M059J (cell line): ENCODE measurements at regions not wholly inside any gene's neighbourhood (a gene's known extent, or its start where the extent isn't known, plus 50 kb on each side); places are given as distances from the start of the nearest gene placed in this dataset.
"Not testable (repeated sequence)": the region's sequence is repeated elsewhere in the genome, so short reads cannot be mapped to it uniquely, and the experiment has no call there.

ENCODE experiments used
- DNase-seq: peaks from one replicate; pipeline ENCODE4 v3.0.0-alpha.2; 2012; ENCODE audit warnings: low read depth

DNA sequence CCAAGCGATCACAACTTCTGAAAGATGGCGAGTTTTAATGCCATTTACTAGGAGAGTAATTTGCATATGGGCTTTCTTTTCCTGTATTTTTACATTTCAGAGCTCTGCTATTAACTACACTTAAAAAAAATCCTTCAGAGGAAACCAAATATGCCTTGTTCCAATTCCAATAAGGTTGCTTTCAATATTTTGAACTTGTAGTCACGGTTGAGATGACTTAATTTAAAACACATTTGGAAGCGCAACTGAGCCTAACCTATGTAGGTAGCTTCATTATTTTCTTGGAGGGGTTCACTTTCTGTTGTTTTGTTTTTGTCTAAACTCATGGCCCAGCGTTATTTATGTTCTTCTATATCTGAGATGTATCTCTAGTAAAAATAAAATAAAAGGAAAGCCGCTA, 93.4 kb downstream of the BLID start:
- DNase-seq, result no peak

DNA sequence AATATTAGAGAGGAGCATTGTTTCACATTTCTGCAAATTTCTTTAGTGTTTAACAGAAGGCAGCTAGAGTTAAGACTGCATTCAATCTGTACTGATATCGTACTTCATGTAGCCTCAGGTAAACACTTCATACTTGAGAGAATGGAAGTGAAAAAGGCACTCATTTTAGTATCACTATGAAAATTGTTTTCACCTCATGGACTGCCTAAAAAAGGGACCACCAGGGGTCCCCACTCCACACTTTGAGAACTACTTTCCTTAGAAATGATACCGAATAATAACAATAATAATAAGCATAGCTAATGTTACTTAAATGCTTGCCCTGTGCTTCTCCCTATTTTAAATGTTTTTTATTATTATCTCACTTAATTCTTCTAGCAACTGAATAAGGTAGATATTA, 95.1 kb downstream of the BLID start:
- no peak for DNase-seq

DNA sequence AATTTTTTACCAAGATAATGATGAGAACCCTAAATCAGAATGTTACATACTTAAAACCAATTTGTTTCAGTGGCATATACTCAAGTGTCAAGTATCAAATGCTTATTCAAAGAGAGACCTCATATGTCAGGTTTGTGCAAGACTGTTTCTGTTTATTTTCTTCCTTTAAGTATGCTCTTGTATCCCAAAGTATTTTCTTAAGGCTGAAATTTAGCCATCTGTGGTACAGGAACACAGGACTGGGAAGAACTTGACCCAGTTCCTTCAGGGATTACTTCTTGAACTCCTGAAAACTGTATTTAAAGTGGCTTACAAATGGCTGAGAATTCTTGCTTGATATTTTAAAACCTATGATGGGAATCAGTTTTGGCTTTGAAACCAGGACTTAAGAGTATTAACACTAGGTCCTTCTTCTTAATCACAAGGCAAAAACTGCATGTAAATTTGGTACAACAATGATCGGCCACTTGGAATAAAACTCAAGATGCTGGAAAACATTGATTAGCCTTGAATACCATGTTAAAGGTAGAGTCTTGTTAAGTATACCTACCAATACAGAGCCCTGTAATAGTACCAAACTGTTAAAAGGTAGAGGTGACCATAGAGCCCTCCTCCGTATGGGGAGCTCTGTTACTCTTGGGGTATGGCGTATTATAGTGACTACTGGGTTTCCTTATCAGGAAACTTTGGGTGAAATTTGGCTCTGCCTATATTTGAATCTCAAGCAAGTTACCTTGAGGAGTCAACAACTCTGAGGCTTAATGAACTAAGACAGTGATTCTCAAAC, 95.9 kb downstream of the BLID start:
- no peak for DNase-seq

DNA sequence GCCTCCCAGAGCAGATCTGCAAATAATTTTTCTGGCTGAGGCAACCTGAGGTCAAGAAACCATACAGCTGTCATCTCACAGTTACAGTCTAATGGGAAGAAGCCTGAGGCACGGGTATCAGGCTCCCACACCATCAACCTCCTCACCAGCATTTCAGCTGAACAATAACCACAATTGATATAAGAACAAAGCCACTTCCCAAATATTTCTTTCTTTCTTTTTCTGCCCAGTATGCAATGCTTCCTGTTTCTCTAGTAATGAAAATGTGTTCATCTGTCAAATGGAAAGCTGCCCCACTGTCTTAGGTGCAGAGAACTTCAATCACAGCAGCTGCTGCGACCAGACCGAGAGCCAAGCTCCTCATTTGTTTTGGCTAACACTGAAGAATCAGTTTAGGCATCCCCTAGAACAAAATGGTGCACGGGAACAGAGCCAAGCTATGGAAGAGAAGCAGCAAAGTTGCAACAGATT, 108.4 kb downstream of the BLID start:
- DNase-seq, result peak; percentile 18

GRCh38 chr11:122004446-122004845, 111.6 kb downstream of the BLID start:
- DNase-seq, result no peak

DNA sequence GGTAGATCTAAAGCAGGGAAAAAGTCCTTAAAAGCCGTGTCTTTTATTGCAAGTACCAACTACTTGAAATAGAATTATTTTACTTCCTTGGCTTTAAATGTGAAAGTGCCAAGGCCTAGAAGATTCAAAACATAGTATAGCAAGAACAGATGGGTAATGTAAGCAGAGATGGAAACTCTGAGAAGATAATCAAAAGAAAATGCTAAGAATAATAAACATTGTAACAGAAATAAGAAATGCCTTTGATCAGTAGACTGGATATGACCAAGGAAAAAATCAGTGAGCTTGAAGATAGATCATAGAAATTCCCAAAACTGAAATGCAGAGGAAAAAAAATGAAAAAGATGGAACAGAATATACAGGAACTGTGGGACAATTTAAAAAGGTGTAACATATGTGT, 113.1 kb downstream of the BLID start:
- no peak for DNase-seq

DNA sequence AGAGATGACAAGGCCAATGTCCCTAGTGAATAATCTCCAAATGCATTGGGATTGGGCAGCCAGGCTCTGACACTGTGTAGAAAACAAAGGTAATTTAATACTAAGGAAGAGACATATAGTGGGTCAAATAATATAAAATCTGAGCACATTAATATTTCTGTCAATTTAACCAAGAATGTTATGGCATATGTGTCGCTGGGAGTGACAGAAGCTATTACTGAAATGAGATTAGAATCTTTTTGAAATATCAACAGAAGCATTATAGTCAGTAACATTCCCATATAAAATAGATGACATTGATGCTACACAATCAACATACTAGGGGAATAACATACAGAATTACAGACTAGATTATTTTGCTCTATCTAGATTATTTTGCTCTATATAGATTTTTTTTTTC, 114.0 kb downstream of the BLID start:
- no peak for DNase-seq

GRCh38 chr11:121999651-122000050, 116.4 kb downstream of the BLID start:
- no peak for DNase-seq

- DNase-seq, result no peak
Measured at GRCh38 chr11:121996574-121996973, 119.4 kb downstream of the BLID start.

GRCh38 chr11:121983901-121984300, 132.1 kb downstream of the BLID start:
- DNase-seq, result no peak

GRCh38 chr11:121977914-121978313, 138.1 kb downstream of the BLID start:
- not testable (repeated sequence) for DNase-seq

GRCh38 chr11:121968638-121969037, 147.4 kb downstream of the BLID start:
- DNase-seq, result no peak

- DNase-seq, result no peak
Measured at GRCh38 chr11:121967131-121967704, 148.8 kb downstream of the BLID start.

GRCh38 chr11:121965330-121965729, 150.7 kb downstream of the BLID start:
- peak; percentile 86 for DNase-seq

DNA sequence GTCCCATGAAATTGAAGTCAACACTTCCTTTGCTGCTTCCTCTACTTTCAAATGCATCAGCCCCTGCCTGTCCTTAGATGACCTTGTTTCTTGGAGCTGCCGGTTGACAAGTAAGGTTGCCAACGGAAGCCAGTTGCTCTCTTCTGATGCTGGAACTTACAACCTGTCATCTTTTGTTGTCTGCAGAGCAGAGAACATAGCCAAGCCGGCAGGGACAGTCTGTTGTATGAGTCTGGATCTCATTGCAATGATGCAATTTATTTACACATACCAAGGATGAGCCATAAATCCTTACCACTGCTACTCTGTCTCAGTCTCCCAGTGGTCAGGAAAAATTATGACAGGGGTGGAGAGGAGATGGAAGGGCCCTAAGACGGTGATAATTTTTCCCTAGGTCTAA, 151.4 kb downstream of the BLID start:
- peak; percentile 87 for DNase-seq

- DNase-seq, result peak; percentile 40
Measured at GRCh38 chr11:121963846-121964245, 152.2 kb downstream of the BLID start.

DNA sequence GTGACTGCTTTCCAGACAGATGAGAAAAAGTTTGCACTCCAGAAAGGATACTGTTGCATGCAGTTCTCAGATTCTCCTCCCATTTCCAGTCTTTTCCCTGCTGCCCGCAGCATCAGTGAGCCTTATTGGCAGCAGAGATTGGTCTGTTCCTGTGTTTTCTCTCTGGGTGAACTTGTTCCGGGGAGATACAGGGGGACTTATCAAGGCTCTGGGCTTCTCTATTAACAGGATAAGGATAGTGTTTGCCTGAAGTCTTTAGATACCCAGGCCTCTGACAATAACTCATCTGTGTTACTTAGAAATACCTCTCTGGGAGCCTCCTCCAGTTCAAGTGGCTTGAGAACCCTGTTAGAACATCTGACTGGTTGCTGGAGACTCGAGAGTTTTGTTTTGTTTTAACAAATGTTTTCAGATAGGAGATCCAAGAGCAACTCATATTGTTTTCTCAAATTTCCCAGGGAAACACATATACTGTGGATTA, 154.7 kb downstream of the BLID start:
- no peak for DNase-seq

DNA sequence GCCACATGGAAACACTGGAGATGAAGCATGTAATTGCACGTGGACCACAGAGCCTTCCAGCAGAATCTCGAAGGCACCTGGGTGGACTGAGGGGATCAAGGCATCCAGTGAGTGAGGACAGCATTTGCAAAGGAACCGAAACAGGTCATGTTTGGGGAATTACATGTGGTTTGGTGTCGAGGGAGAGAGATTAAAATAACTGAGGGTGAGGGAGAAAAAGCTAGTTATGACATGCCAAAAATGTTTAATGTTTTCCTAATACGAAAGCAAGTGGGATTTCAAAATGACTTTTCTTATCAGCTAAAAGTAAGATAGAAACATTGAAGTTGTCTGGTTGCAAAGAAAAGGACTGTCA, 157.1 kb downstream of the BLID start:
- DNase-seq, result no peak

GRCh38 chr11:121958323-121958970, 157.6 kb downstream of the BLID start:
- DNase-seq, result no peak

GRCh38 chr11:121953122-121953521, 162.9 kb downstream of the BLID start:
- no peak for DNase-seq

DNA sequence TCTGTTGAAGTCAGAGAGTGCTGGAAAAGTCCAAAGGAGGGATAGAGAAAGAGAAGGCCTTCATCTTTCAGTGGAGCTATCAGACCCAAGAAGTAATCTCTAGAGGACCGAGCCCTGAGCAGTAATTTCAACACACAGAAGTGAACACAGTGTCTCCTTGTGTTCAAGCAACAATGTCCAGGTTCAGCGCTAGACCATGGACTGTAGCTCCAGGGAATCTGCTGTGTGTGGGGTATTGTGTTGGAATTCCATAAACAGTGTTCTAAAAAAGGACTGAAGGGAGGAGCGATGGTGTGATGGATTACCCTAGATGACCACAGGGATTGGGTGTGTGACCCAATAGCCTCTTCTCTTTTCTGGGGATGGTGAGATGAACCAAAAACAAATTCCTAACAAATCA, 165.9 kb downstream of the BLID start:
- no peak for DNase-seq

DNA sequence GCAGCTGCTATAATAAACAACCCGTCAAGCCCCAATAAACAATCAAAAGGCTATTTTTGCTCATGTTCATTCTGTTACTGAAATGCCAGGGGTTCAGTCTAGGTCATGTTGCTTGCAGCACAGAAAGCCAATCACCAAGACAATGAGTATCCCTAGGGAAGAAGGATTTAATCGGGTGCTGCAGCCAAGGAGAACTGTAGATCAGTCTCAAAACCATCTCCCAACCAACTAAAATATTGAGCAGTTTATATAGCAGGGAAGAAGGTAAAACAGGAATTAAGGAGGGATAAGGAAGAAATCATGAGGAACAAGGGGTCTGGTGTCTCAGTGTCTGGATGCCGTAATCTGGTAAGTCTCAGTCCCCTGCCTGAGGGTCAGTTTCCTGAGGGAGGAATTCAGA, 169.5 kb downstream of the BLID start:
- DNase-seq, result no peak
